Right lobe of liver (tissue), 4 donors: ENCODE measurements at regions not wholly inside any gene's neighbourhood (a gene's known extent, or its start where the extent isn't known, plus 50 kb on each side); places are given as distances from the start of the nearest gene placed in this dataset.

Experiments used
- CTCF ChIP-seq, 4 donors: fragments of 200-600 bp in 3 of 4; fragments of 450-650 bp in 1 of 4; IDR thresholded peaks; one replicate each; pipeline versions ENCODE4 v1.5.1 to v1.8.0; 2016 to 2022; ENCODE audit warnings: antibody characterized with exemption in 4 of 4, mild to moderate bottlenecking in 2 of 4
- POLR2A ChIP-seq: fragments of 450-650 bp; IDR thresholded peaks from one replicate; pipeline ENCODE4 v1.6.1; 2017; ENCODE audit warnings: antibody characterized with exemption, mild to moderate bottlenecking
- donor health status: DM: no; HTN: no; CAD: no.
- donor health status: DM: no; HTN: no; CAD: no.
- donor health status: DM: no; HTN: yes; CAD: no.

GRCh38 chr12:78403136-78403535 is 461.4 kb upstream of the SYT1 start:
- no peak for TF ChIP-seq CTCF (IDR thresholded peaks at IDR 0.05)
- no peak for TF ChIP-seq POLR2A
